Fibroblast of gingiva (primary cell): ENCODE measurements at regions not wholly inside any gene's neighbourhood (a gene's known extent, or its start where the extent isn't known, plus 50 kb on each side); places are given as distances from the start of the nearest gene placed in this dataset.
A peak's percentile ranks its signal among the peaks of the same experiment; 100 is the strongest.
"Not testable (repeated sequence)": the region's sequence is repeated elsewhere in the genome, so short reads cannot be mapped to it uniquely, and the experiment has no call there.

Source experiments
- DNase-seq: peaks from one replicate; pipeline ENCODE4 v3.0.0-alpha.2; 2011; ENCODE audit warnings: low read depth

GRCh38 chr9:33623658-33624586 lies 99.9 kb downstream of the ANKRD18B start:
- DNase-seq: peak; percentile 50

- not testable (repeated sequence) for DNase-seq
These were observed 104.3 kb downstream of the ANKRD18B start for GRCh38 chr9:33628318-33628717.

GRCh38 chr9:33628865-33629410 lies 104.9 kb downstream of the ANKRD18B start:
- no peak for DNase-seq

GRCh38 chr9:33633636-33634035 lies 109.6 kb downstream of the ANKRD18B start:
- DNase-seq: no peak

GRCh38 chr9:33637881-33638280 lies 113.8 kb downstream of the ANKRD18B start:
- DNase-seq: no peak

GRCh38 chr9:33638391-33638915 lies 114.4 kb downstream of the ANKRD18B start:
- DNase-seq: no peak

- DNase-seq: no peak
These were observed 121.7 kb downstream of the ANKRD18B start for GRCh38 chr9:33645706-33646105.

GRCh38 chr9:33649463-33649862 lies 125.4 kb downstream of the ANKRD18B start:
- no peak for DNase-seq

- DNase-seq: no peak
These were observed 127.1 kb downstream of the ANKRD18B start for GRCh38 chr9:33651125-33651524.

- DNase-seq: no peak
These were observed 135.4 kb upstream of the PRSS3 start for GRCh38 chr9:33659921-33660320.

GRCh38 chr9:33660772-33661171 lies 134.6 kb upstream of the PRSS3 start:
- no peak for DNase-seq

GRCh38 chr9:33661176-33661575 lies 134.2 kb upstream of the PRSS3 start:
- peak; percentile 64 for DNase-seq

GRCh38 chr9:33662871-33663270 lies 132.5 kb upstream of the PRSS3 start:
- no peak for DNase-seq

GRCh38 chr9:33676194-33676745 lies 119.1 kb upstream of the PRSS3 start:
- not testable (repeated sequence) for DNase-seq

GRCh38 chr9:33676746-33677505 lies 118.4 kb upstream of the PRSS3 start:
- DNase-seq: peak; percentile 4

- no peak for DNase-seq
These were observed 117.9 kb upstream of the PRSS3 start for GRCh38 chr9:33677506-33677809.

- no peak for DNase-seq
These were observed 117.4 kb upstream of the PRSS3 start for GRCh38 chr9:33677961-33678360.

- no peak for DNase-seq
These were observed 112.8 kb upstream of the PRSS3 start for GRCh38 chr9:33682551-33682950.

GRCh38 chr9:33684831-33685230 lies 110.5 kb upstream of the PRSS3 start:
- no peak for DNase-seq

- no peak for DNase-seq
These were observed 108.4 kb upstream of the PRSS3 start for GRCh38 chr9:33686942-33687341.

- no peak for DNase-seq
These were observed 107.6 kb upstream of the PRSS3 start for GRCh38 chr9:33687779-33688178.

- DNase-seq: no peak
These were observed 105.0 kb upstream of the PRSS3 start for GRCh38 chr9:33690143-33690933.
